ENCODE measurements at regions not wholly inside any gene's neighbourhood (a gene's known extent, or its start where the extent isn't known, plus 50 kb on each side); places are given as distances from the start of the nearest gene placed in this dataset.

DNA sequence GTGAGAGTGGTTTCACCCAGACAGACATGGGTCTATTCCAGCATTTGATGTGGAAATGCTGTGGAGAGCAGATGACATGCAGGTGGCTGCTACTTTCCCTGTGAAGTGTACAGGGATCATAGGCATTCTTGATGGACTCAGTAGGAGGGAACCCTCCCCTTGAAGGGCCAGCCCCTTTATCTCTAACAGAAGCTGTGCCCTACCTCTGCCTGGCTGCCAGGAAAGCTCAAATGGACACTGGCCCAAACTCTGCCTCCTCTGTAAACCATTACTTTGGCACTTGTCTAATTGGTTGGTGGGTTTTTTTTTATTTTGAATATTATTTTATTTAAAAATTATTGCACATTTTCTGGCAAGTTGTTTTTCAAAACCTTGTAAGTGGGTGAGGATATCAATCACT, 106.7 kb upstream of the GGTLC1 start:
- ChIA-PET POLR2A (ENCODE audit: unreplicated experiment) (interaction anchor here (0.5 to 0.8 kb wide), 8 partner anchors 11 to 650 kb away, joined by 3 to 12 read pairs (median 5); no protein-coding TSS in a partner anchor), CTCF (interaction anchor here (0.7 to 1.0 kb wide), 2 partner anchors 99 to 1904 kb away, joined by 3 to 5 read pairs; no protein-coding TSS in a partner anchor)
- Histone ChIP-seq H3K4me1 (replicated peaks; ENCODE audit: insufficient read depth) (peaks cover 55% of the 10 kb centered on the region), H3K4me3 (no peak overlapping the region), H3F3A (ENCODE audit: insufficient read depth, low read depth) (peaks cover 35% of the 10 kb centered on the region), H3K27me3 (ENCODE audit: insufficient read depth, low read depth) (no peaks in the 10 kb centered on the region), H2AFZ (no peak overlapping the region), H3K79me2 (ENCODE audit: low read depth) (no peaks in the 10 kb centered on the region), H4K20me1 (ENCODE audit: insufficient read depth) (no peaks in the 10 kb centered on the region), H3K9me3 (ENCODE audit: insufficient read depth, low read depth) (no peaks in the 10 kb centered on the region), H3K4me2 (no peak overlapping the region), H3K36me3 (ENCODE audit: low read depth) (no peaks in the 10 kb centered on the region), H3K27ac (no peak overlapping the region), H3K9me2 (ENCODE audit: insufficient read depth) (no peaks in the 10 kb centered on the region)
- TSS peak; percentile 55 for BruUV-seq (replicated peaks)
- DNase-seq: no peak
- intact Hi-C loops (cut with micrococcal nuclease; ENCODE audit: unreplicated experiment): loop anchor here (5.0 to 10.0 kb wide), 6 partner anchors 173 to 837 kb away; no protein-coding TSS in a partner anchor
- TF ChIP-seq, protein P1, sequence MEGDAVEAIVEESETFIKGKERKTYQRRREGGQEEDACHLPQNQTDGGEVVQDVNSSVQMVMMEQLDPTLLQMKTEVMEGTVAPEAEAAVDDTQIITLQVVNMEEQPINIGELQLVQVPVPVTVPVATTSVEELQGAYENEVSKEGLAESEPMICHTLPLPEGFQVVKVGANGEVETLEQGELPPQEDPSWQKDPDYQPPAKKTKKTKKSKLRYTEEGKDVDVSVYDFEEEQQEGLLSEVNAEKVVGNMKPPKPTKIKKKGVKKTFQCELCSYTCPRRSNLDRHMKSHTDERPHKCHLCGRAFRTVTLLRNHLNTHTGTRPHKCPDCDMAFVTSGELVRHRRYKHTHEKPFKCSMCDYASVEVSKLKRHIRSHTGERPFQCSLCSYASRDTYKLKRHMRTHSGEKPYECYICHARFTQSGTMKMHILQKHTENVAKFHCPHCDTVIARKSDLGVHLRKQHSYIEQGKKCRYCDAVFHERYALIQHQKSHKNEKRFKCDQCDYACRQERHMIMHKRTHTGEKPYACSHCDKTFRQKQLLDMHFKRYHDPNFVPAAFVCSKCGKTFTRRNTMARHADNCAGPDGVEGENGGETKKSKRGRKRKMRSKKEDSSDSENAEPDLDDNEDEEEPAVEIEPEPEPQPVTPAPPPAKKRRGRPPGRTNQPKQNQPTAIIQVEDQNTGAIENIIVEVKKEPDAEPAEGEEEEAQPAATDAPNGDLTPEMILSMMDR (conservative IDR thresholded peaks at IDR 0.05): no peak
- no peak for TF ChIP-seq EZH2 (IDR thresholded peaks at IDR 0.05; ENCODE audit: low read depth)

DNA sequence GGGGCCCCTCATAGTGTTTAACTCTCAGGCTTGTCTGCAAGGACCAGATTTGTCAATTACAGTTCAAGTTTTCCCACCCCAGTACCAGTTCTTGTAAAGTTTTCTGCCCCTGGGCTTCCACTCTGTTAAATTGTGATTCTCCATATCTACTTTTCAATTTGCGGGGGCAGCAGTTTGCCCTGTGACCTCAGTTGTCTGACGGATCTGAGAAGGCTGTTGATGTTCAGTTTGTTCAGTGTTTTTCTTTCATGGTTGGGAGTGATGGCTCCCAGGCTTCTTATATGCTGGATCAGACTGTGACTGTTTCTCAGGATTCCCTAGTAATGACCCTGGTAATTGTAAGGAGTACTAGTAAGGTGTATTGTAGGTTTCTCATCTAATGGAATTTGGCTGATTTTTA, 101.0 kb upstream of the GGTLC1 start:
- Histone ChIP-seq H3K4me2 (no peak overlapping the region), H3K27me3 (ENCODE audit: insufficient read depth, low read depth) (no peaks in the 10 kb centered on the region), H3K9me3 (ENCODE audit: insufficient read depth, low read depth) (no peaks in the 10 kb centered on the region), H3K9me2 (ENCODE audit: insufficient read depth) (no peaks in the 10 kb centered on the region), H3K36me3 (ENCODE audit: low read depth) (no peaks in the 10 kb centered on the region), H2AFZ (no peak overlapping the region), H4K20me1 (ENCODE audit: insufficient read depth) (no peaks in the 10 kb centered on the region), H3K27ac (no peak overlapping the region), H3K79me2 (ENCODE audit: low read depth) (no peaks in the 10 kb centered on the region), H3F3A (ENCODE audit: insufficient read depth, low read depth) (no peaks in the 10 kb centered on the region), H3K4me1 (replicated peaks; ENCODE audit: insufficient read depth) (no peaks in the 10 kb centered on the region), H3K4me3 (no peak overlapping the region)
- BruUV-seq (replicated peaks): no TSS peak
- no peak for TF ChIP-seq EZH2 (IDR thresholded peaks at IDR 0.05; ENCODE audit: low read depth)
- TF ChIP-seq, protein P1 (conservative IDR thresholded peaks at IDR 0.05): no peak
- DNase-seq: no peak
- ChIA-PET CTCF (no interaction called here), POLR2A (ENCODE audit: unreplicated experiment) (no interaction called here)
- intact Hi-C loops (cut with micrococcal nuclease; ENCODE audit: unreplicated experiment): no loop called here

DNA sequence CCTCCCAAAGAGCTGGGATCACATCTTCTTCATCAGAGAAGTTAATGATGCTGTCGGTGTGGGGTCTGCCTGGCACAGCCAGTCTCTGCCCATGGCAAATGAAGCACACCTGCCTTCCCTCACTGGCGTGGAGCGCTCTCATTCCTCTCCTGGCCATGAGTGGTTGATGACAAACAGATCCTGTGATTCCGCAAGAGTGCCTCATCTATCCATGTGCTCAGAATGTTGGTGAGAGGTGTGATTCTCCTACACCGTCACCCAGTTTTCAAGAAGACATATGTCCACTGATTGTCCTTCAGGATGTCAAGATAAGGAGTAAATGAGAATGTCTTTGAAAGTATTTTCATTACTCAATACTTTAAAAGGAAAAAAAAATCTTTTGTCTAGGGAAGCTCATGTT, 97.5 kb upstream of the GGTLC1 start:
- ChIA-PET POLR2A (ENCODE audit: unreplicated experiment) (interaction anchor here (0.7 kb wide), 1 partner anchor 19 kb away, joined by 5 read pairs; no protein-coding TSS in a partner anchor), CTCF (interaction anchor here (0.7 kb wide), 1 partner anchor 645 kb away, joined by 3 read pairs; no protein-coding TSS in a partner anchor)
- Histone ChIP-seq H3K27me3 (ENCODE audit: insufficient read depth, low read depth) (no peaks in the 10 kb centered on the region), H2AFZ (no peak overlapping the region), H3K4me3 (no peak overlapping the region), H3K4me1 (replicated peaks; ENCODE audit: insufficient read depth) (no peaks in the 10 kb centered on the region), H3K9me2 (ENCODE audit: insufficient read depth) (no peaks in the 10 kb centered on the region), H4K20me1 (ENCODE audit: insufficient read depth) (no peaks in the 10 kb centered on the region), H3K27ac (no peak overlapping the region), H3K4me2 (no peak overlapping the region), H3F3A (ENCODE audit: insufficient read depth, low read depth) (no peaks in the 10 kb centered on the region), H3K36me3 (ENCODE audit: low read depth) (no peaks in the 10 kb centered on the region), H3K79me2 (ENCODE audit: low read depth) (no peaks in the 10 kb centered on the region), H3K9me3 (ENCODE audit: insufficient read depth, low read depth) (no peaks in the 10 kb centered on the region)
- TF ChIP-seq, protein P1 (conservative IDR thresholded peaks at IDR 0.05): no peak
- TF ChIP-seq EZH2 (IDR thresholded peaks at IDR 0.05; ENCODE audit: low read depth): no peak
- BruUV-seq (replicated peaks): no TSS peak
- intact Hi-C loops (cut with micrococcal nuclease; ENCODE audit: unreplicated experiment): no loop called here
- DNase-seq: no peak
